ENCODE measurements at regions not wholly inside any gene's neighbourhood (a gene's known extent, or its start where the extent isn't known, plus 50 kb on each side); places are given as distances from the start of the nearest gene placed in this dataset.

- dilution Hi-C loops (cut with MboI; ENCODE audit: extremely low pct_ligation_motif_present, low sequenced_read_pairs) = no loop called here
- no peak for FAIRE-seq
- CTCF ChIA-PET = no interaction called here
- H3K9me1 ChIP-seq (replicated peaks; ENCODE audit: control insufficient read depth, extremely low read depth, insufficient read depth, low read length) = no peaks in the 10 kb centered on the region
- intact Hi-C loops (cut with micrococcal nuclease) = loop anchor here (10.0 kb wide), 1 partner anchor 1607 kb away; no protein-coding TSS in a partner anchor
- no peak for DNase-seq (ENCODE audit: low read depth, low spot score)
- H3K4me1 ChIP-seq (ENCODE audit: control insufficient read depth, extremely low read depth, insufficient read depth, low read length) = no peaks in the 10 kb centered on the region
- peaks cover 6% of the 10 kb centered on the region for H3K9me3 ChIP-seq (replicated peaks; ENCODE audit: control insufficient read depth, insufficient read depth, low read length)
- H3K36me3 ChIP-seq (ENCODE audit: control insufficient read depth in 2 of 2, extremely low read depth in 1 of 2, insufficient read depth in 2 of 2, low read length in 2 of 2) = no peaks in the 10 kb centered on the region
- no peak overlapping the region for H3K9ac ChIP-seq (replicated peaks; ENCODE audit: extremely low read depth, insufficient read depth, low read length)
- no TSS peak for BruUV-seq (replicated peaks)
- H2AFZ ChIP-seq (ENCODE audit: low read depth, low read length) = no peak overlapping the region
- no peak overlapping the region for H3K4me2 ChIP-seq (ENCODE audit: insufficient read depth, low read length)
- no peaks in the 10 kb centered on the region for H4K20me1 ChIP-seq (replicated peaks; ENCODE audit: control insufficient read depth, extremely low read depth, insufficient read depth, low read length)
- H3K27ac ChIP-seq (ENCODE audit: insufficient read depth, low read depth, low read length) = no peak overlapping the region
- POLR2A ChIA-PET = no interaction called here
- no peak for TF ChIP-seq POLR2AphosphoS5 (IDR thresholded peaks at IDR 0.05; ENCODE audit: insufficient read depth, low read depth, low read length)
- TF ChIP-seq MYC (IDR thresholded peaks at IDR 0.05; ENCODE audit: low read depth, low read length) = no peak
- TF ChIP-seq MAX (IDR thresholded peaks at IDR 0.05; ENCODE audit: insufficient read depth, insufficient read length) = no peak
- TF ChIP-seq CTCF (IDR thresholded peaks at IDR 0.05; ENCODE audit: extremely low read depth in 1 of 2, insufficient read depth in 1 of 2, low read depth in 1 of 2, low read length in 2 of 2) = no peak
- no peak for TF ChIP-seq POLR2A (IDR thresholded peaks at IDR 0.05; ENCODE audit: low read depth, low read length)
- no peak for TF ChIP-seq EZH2 (IDR thresholded peaks at IDR 0.05; ENCODE audit: borderline replicate concordance, low read depth, low read length, severe bottlenecking)
- TF ChIP-seq GATA2 (IDR thresholded peaks at IDR 0.05; ENCODE audit: insufficient read depth, insufficient read length, low read depth, low read length) = no peak
- TF ChIP-seq JUN (IDR thresholded peaks at IDR 0.05; ENCODE audit: borderline replicate concordance, insufficient read depth, insufficient read length, low read depth) = no peak
- TF ChIP-seq FOS (IDR thresholded peaks at IDR 0.05; ENCODE audit: borderline replicate concordance, insufficient read depth, low read length) = no peak
- H3K79me2 ChIP-seq (ENCODE audit: control insufficient read depth, insufficient read depth, low read length) = no peaks in the 10 kb centered on the region
- no peaks in the 10 kb centered on the region for H3K27me3 ChIP-seq (ENCODE audit: control insufficient read depth in 2 of 2, insufficient read depth in 2 of 2, low read length in 2 of 2)
- no peak overlapping the region for H3K4me3 ChIP-seq (replicated peaks in 1 of 3; ENCODE audit: insufficient read depth in 1 of 3, low read depth in 1 of 3, low read length in 3 of 3)
These were observed 597.9 kb upstream of the ADAMTS16 start for GRCh38 chr5:4542145-4542778.
